Coronary artery (tissue), 2 donors: ENCODE measurements at regions not wholly inside any gene's neighbourhood (a gene's known extent, or its start where the extent isn't known, plus 50 kb on each side); places are given as distances from the start of the nearest gene placed in this dataset.
"Not testable (repeated sequence)": the region's sequence is repeated elsewhere in the genome, so short reads cannot be mapped to it uniquely, and the experiment has no call there.

Source experiments
- DNase-seq: peaks from one replicate; pipeline ENCODE4 v3.0.0-alpha.2; 2017; ENCODE audit warnings: low spot score
- H3K27ac ChIP-seq, 2 donors: fragments of 200-600 bp; sonication (generic); one replicate each; pipeline ENCODE4 v1.5.1; 2016 to 2019
- H3K4me3 ChIP-seq: fragments of 200-600 bp; sonication (generic); 2 replicates; pipeline ENCODE4 v1.5.1; 2016; ENCODE audit warnings: mild to moderate bottlenecking, moderate library complexity
- CTCF ChIP-seq: fragments of 200-600 bp; sonication (generic); IDR thresholded peaks from one replicate; pipeline ENCODE4 v1.5.1; 2019; ENCODE audit warnings: antibody characterized with exemption

- DNase-seq = no peak
- H3K4me3 ChIP-seq = no peak overlapping the region
- no peak for TF ChIP-seq CTCF
- H3K27ac ChIP-seq = no peak overlapping the region
Observed at GRCh38 chr13:22964245-22964966, 216.4 kb upstream of the SGCG start.

GRCh38 chr13:22965011-22965857, 215.5 kb upstream of the SGCG start:
- H3K4me3 ChIP-seq, DNase-seq, H3K27ac ChIP-seq: not testable (repeated sequence)

GRCh38 chr13:22965858-22966239, 214.9 kb upstream of the SGCG start:
- not testable (repeated sequence) for DNase-seq

GRCh38 chr13:22966753-22967152, 214.0 kb upstream of the SGCG start:
- not testable (repeated sequence) for DNase-seq, H3K27ac ChIP-seq, H3K4me3 ChIP-seq

More at GRCh38 chr13:22965858-22966239, 214.9 kb upstream of the SGCG start:
- H3K27ac ChIP-seq, H3K4me3 ChIP-seq: not testable (repeated sequence)

GRCh38 chr13:22967669-22968068, 213.1 kb upstream of the SGCG start:
- H3K27ac ChIP-seq = no peak overlapping the region
- DNase-seq = no peak
- no peak overlapping the region for H3K4me3 ChIP-seq
- TF ChIP-seq CTCF = no peak

GRCh38 chr13:22979952-22980351, 200.8 kb upstream of the SGCG start:
- DNase-seq = no peak
- TF ChIP-seq CTCF = no peak
- H3K4me3 ChIP-seq = no peak overlapping the region
- no peak overlapping the region for H3K27ac ChIP-seq

GRCh38 chr13:22980936-22981335, 199.8 kb upstream of the SGCG start:
- no peak for TF ChIP-seq CTCF
- Histone ChIP-seq H3K27ac (no peak overlapping the region), H3K4me3 (no peak overlapping the region)
- DNase-seq = no peak

GRCh38 chr13:22993148-22993547, 187.6 kb upstream of the SGCG start:
- H3K27ac ChIP-seq = no peak overlapping the region
- TF ChIP-seq CTCF = no peak
- no peak for DNase-seq
- H3K4me3 ChIP-seq = no peak overlapping the region
